ENCODE measurements at regions not wholly inside any gene's neighbourhood (a gene's known extent, or its start where the extent isn't known, plus 50 kb on each side); places are given as distances from the start of the nearest gene placed in this dataset.

DNA sequence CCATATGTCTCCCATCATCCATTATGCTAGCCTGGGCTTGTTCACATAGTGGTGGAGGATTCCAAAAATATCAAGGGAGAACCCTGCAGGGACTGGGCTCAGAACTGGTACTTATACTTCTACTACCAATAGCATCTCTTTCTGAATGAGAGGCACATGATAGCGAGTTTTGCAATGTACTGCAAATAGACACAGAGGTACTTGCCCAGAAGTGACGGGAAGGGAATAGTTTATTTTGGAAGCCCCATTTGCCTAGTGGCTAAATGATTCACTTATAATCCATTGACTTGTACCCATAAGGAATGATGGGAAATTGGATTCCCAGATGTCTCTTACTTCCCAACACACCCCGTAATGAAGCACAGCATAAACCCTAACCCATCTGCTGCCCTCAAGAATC lies 124.8 kb upstream of the ERCC4 start:
- TF ChIP-seq EZH2 (IDR thresholded peaks at IDR 0.05; ENCODE audit: borderline replicate concordance) (no peak), EZH2phosphoT487 (IDR thresholded peaks at IDR 0.05; ENCODE audit: low read depth, severe bottlenecking, unreplicated experiment) (no peak)
- TF ChIP-seq, protein P1, sequence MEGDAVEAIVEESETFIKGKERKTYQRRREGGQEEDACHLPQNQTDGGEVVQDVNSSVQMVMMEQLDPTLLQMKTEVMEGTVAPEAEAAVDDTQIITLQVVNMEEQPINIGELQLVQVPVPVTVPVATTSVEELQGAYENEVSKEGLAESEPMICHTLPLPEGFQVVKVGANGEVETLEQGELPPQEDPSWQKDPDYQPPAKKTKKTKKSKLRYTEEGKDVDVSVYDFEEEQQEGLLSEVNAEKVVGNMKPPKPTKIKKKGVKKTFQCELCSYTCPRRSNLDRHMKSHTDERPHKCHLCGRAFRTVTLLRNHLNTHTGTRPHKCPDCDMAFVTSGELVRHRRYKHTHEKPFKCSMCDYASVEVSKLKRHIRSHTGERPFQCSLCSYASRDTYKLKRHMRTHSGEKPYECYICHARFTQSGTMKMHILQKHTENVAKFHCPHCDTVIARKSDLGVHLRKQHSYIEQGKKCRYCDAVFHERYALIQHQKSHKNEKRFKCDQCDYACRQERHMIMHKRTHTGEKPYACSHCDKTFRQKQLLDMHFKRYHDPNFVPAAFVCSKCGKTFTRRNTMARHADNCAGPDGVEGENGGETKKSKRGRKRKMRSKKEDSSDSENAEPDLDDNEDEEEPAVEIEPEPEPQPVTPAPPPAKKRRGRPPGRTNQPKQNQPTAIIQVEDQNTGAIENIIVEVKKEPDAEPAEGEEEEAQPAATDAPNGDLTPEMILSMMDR (IDR thresholded peaks at IDR 0.05; ENCODE audit: poor library complexity): no peak

Measured in hepatocyte (in vitro differentiated cells).